ENCODE measurements at regions not wholly inside any gene's neighbourhood (a gene's known extent, or its start where the extent isn't known, plus 50 kb on each side); places are given as distances from the start of the nearest gene placed in this dataset.

DNA sequence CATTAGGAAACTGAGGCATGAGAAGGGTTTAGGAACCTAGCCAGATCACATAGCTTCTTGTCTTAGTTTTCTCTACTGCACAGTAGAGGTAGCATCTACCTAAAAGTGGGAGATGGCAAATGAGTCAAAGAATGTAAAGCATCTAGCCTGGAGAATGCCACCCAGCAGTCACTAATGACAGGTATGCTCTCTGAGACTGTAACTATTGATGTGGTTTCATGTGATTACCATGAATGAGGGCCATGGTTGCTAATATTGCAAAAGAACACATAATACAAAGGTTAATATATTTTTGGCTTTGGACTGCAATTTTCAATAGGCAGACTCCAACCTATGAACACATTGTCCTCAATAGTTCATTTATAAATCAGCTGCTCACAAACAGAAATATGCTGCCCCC lies 389.9 kb downstream of the GRIN2B start (continued):
- no peak for TF ChIP-seq SNAI1 (CRISPR knock-in tag; IDR thresholded peaks at IDR 0.05; ENCODE audit: borderline replicate concordance)
- TF ChIP-seq ZKSCAN5 (CRISPR knock-in tag; IDR thresholded peaks at IDR 0.05), result no peak

DNA sequence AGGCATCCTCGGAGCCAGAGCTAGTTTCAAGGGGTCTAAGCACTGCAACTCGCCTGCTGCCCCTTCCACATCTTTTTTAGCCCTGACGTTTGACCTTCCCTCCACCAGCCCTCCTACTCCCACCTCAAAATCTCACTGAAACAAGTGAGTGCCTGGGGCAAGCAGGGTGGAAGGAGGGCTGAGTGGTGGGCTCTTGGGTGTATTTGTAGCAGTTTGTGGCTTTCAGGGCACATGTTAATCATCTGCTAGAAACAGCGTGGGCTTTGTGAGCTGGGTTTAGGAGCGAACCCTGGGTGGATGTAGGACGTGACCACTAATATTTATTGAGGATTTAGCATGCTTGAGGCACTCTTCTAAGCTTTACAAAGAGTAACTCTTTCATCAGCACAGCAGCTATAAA lies 390.3 kb downstream of the GRIN2B start:
- Histone ChIP-seq H3K27ac (ENCODE audit: extremely low read length, insufficient read depth, low read length) (no peak overlapping the region), H4K20me1 (ENCODE audit: insufficient read depth, low read length) (no peaks in the 10 kb centered on the region), H3K79me2 (ENCODE audit: insufficient read depth, low read length) (no peaks in the 10 kb centered on the region), H3K4me1 (ENCODE audit: insufficient read depth, low read length) (peaks cover 8% of the 10 kb centered on the region; the same call in 1 of the 2 replicates), H3K4me2 (ENCODE audit: low read depth, low read length) (no peak overlapping the region), H3K9ac (ENCODE audit: insufficient read depth, low read depth, low read length) (no peak overlapping the region), H3K4me3 (replicated peaks in 1 of 3; ENCODE audit: insufficient read depth in 1 of 3, low read depth in 2 of 3, low read length in 3 of 3) (no peak overlapping the region), H3K36me3 (replicated peaks in 1 of 2; ENCODE audit: control insufficient read depth in 1 of 2, insufficient read depth in 2 of 2, low read length in 2 of 2) (no peaks in the 10 kb centered on the region), H2AFZ (ENCODE audit: low read length) (no peak overlapping the region), H3K27me3 (ENCODE audit: control insufficient read depth in 1 of 2, insufficient read depth in 2 of 2, low read length in 2 of 2) (no peaks in the 10 kb centered on the region; a peak in 1 of 5 replicates), H3K9me3 (ENCODE audit: low read length) (no peaks in the 10 kb centered on the region)
- ChIA-PET POLR2A (no interaction called here), CTCF (ENCODE audit: low intra/inter-chr PET ratio, low total read pairs) (no interaction called here)
- WGBS (ENCODE audit: low lambda C conversion rate), result 41% methylated on average over 5 of the region's 6 CpGs
- DNase-seq (ENCODE audit: low spot score) (no peak), ATAC-seq (no peak), FAIRE-seq (no peak)
- intact Hi-C loops (cut with micrococcal nuclease; ENCODE audit: unreplicated experiment) (no loop called here), in situ Hi-C loops (cut with HindIII; ENCODE audit: extremely low pct_ligation_motif_present, low pct_unique_long_range_greater_than_20kb) (no loop called here)
- TF ChIP-seq, protein P1, sequence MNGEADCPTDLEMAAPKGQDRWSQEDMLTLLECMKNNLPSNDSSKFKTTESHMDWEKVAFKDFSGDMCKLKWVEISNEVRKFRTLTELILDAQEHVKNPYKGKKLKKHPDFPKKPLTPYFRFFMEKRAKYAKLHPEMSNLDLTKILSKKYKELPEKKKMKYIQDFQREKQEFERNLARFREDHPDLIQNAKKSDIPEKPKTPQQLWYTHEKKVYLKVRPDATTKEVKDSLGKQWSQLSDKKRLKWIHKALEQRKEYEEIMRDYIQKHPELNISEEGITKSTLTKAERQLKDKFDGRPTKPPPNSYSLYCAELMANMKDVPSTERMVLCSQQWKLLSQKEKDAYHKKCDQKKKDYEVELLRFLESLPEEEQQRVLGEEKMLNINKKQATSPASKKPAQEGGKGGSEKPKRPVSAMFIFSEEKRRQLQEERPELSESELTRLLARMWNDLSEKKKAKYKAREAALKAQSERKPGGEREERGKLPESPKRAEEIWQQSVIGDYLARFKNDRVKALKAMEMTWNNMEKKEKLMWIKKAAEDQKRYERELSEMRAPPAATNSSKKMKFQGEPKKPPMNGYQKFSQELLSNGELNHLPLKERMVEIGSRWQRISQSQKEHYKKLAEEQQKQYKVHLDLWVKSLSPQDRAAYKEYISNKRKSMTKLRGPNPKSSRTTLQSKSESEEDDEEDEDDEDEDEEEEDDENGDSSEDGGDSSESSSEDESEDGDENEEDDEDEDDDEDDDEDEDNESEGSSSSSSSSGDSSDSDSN (CRISPR knock-in tag; IDR thresholded peaks at IDR 0.05), result no peak
- TF ChIP-seq, protein P2, sequence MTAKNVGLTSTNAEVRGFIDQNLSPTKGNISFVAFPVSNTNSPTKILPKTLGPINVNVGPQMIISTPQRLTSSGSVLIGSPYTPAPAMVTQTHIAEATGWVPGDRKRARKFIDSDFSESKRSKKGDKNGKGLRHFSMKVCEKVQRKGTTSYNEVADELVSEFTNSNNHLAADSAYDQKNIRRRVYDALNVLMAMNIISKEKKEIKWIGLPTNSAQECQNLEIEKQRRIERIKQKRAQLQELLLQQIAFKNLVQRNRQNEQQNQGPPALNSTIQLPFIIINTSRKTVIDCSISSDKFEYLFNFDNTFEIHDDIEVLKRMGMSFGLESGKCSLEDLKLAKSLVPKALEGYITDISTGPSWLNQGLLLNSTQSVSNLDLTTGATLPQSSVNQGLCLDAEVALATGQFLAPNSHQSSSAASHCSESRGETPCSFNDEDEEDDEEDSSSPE (CRISPR knock-in tag; IDR thresholded peaks at IDR 0.05), result no peak
- TF ChIP-seq PHB2 (IDR thresholded peaks at IDR 0.05; ENCODE audit: partially characterized antibody) (no peak), ZBTB8A (CRISPR knock-in tag; IDR thresholded peaks at IDR 0.05; ENCODE audit: borderline replicate concordance, low read depth) (no peak), ZFP37 (CRISPR knock-in tag; IDR thresholded peaks at IDR 0.05; ENCODE audit: borderline replicate concordance) (no peak), ZNF616 (CRISPR knock-in tag; IDR thresholded peaks at IDR 0.05; ENCODE audit: low read depth) (no peak), SAFB2 (CRISPR knock-in tag; IDR thresholded peaks at IDR 0.05; ENCODE audit: borderline replicate concordance, low read depth) (no peak), RBFOX2 (IDR thresholded peaks at IDR 0.05; ENCODE audit: low read depth, low read length) (no peak), MEIS2 (CRISPR knock-in tag; IDR thresholded peaks at IDR 0.05) (no peak)
- BruUV-seq (replicated peaks), result no TSS peak

Measured in HepG2 (cell line).